PC-3 (cell line): ENCODE measurements at regions not wholly inside any gene's neighbourhood (a gene's known extent, or its start where the extent isn't known, plus 50 kb on each side); places are given as distances from the start of the nearest gene placed in this dataset.
"Not testable (repeated sequence)": the region's sequence is repeated elsewhere in the genome, so short reads cannot be mapped to it uniquely, and the experiment has no call there.

ENCODE experiments used
- ATAC-seq: fragments of 200-7000 bp; cut with Tn5 transposase; 2 replicates; pipeline ENCODE4 v1.9.1; 2020; ENCODE audit warnings: mild to moderate bottlenecking, moderate library complexity
- BruUV-seq: library from RNA; stranded (reverse); fragments of 400-500 nt; replicated peaks from 2 replicates; lab custom pipeline; 2021; lab: Mats Ljungman, UMichigan
- CTCF ChIA-PET: fragments of 300-600 bp; sonication (Branson Sonifier 250); formaldehyde crosslinking; loops from one replicate; lab custom pipeline; 2022; ENCODE audit warnings: antibody characterized with exemption; lab: Charles Lee
- POLR2A ChIA-PET: fragments of 300-600 bp; sonication (Branson Sonifier 250); formaldehyde crosslinking; loops from one replicate; lab custom pipeline; 2022; ENCODE audit warnings: antibody characterized with exemption; ENCODE audit not compliant: unreplicated experiment; lab: Charles Lee
- DNase-seq: peaks from one replicate; pipeline ENCODE4 v3.0.0-alpha.2; 2015
- H2AFZ ChIP-seq: fragments of 300-600 bp; sonication (generic); 2 replicates; pipeline ENCODE4 v1.6.0; 2016; ENCODE audit warnings: antibody characterized with exemption, low read length
- H3F3A ChIP-seq: fragments of 300-600 bp; sonication (generic); one replicate; pipeline ENCODE4 v1.6.0; 2017; ENCODE audit warnings: antibody characterized with exemption, low read length, control low read depth, mild to moderate bottlenecking; ENCODE audit not compliant: unreplicated experiment
- H3K27ac ChIP-seq: fragments of 300-600 bp; sonication (generic); 2 replicates; pipeline ENCODE4 v1.5.1; 2016; ENCODE audit warnings: mild to moderate bottlenecking, low read length
- H3K27me3 ChIP-seq: fragments of 300-600 bp; sonication (generic); 2 replicates; pipeline ENCODE4 v1.6.1; 2016; ENCODE audit warnings: low read length, mixed read lengths
- H3K36me3 ChIP-seq: fragments of 300-600 bp; sonication (generic); 2 replicates; pipeline ENCODE4 v1.6.1; 2016; ENCODE audit warnings: low read depth, mixed run types, low read length, mixed read lengths
- H3K4me1 ChIP-seq: fragments of 300-600 bp; sonication (generic); 2 replicates; pipeline ENCODE4 v1.5.1; 2016; ENCODE audit warnings: low read length; ENCODE audit not compliant: insufficient read depth
- H3K4me2 ChIP-seq: fragments of 300-600 bp; sonication (generic); 2 replicates; pipeline ENCODE4 v1.6.0; 2016; ENCODE audit warnings: low read length
- H3K4me3 ChIP-seq: fragments of 300-600 bp; sonication (generic); 2 replicates; pipeline ENCODE4 v1.5.1; 2016; ENCODE audit warnings: mild to moderate bottlenecking, low read length, mixed read lengths
- H3K79me2 ChIP-seq: fragments of 300-600 bp; sonication (generic); 2 replicates; pipeline ENCODE4 v1.6.1; 2017; ENCODE audit warnings: low read length, mixed read lengths
- H3K9ac ChIP-seq: fragments of 300-600 bp; sonication (generic); 2 replicates; pipeline ENCODE4 v1.6.0; 2016; ENCODE audit warnings: mild to moderate bottlenecking, low read length
- H3K9me2 ChIP-seq: fragments of 300-600 bp; sonication (generic); replicated peaks from 2 replicates; pipeline ENCODE4 v1.6.1; 2016; ENCODE audit warnings: mixed run types, low read length, mixed read lengths
- H3K9me3 ChIP-seq: fragments of 300-600 bp; sonication (generic); 2 replicates; pipeline ENCODE4 v1.6.1; 2016; ENCODE audit warnings: low read length, mixed read lengths
- H4K20me1 ChIP-seq: fragments of 300-600 bp; sonication (generic); 2 replicates; pipeline ENCODE4 v1.6.1; 2016; ENCODE audit warnings: low read length, mixed read lengths
- EZH2 ChIP-seq: fragments of 300-600 bp; sonication (generic); IDR thresholded peaks from one replicate; pipeline ENCODE4 v1.6.1; 2017; ENCODE audit warnings: antibody characterized with exemption, mild to moderate bottlenecking, low read length; ENCODE audit not compliant: unreplicated experiment
- EZH2phosphoT487 ChIP-seq: fragments of 300-600 bp; sonication (generic); IDR thresholded peaks from 2 replicates; pipeline ENCODE4 v1.6.1; 2018; ENCODE audit warnings: mild to moderate bottlenecking, antibody characterized with exemption, low read length, borderline replicate concordance
- intact Hi-C: fragments of 100-400 bp; cut with micrococcal nuclease; formaldehyde crosslinking; loops from 2 replicates; pipeline ENCODE4 v1.9.0; 2023
- TF ChIP-seq, protein P1 (sequence below): fragments of 300-600 bp; sonication (generic); conservative IDR thresholded peaks from 2 replicates; pipeline ENCODE4 v1.5.1; 2017; ENCODE audit warnings: antibody characterized with exemption, low read depth, mild to moderate bottlenecking, low read length

DNA sequence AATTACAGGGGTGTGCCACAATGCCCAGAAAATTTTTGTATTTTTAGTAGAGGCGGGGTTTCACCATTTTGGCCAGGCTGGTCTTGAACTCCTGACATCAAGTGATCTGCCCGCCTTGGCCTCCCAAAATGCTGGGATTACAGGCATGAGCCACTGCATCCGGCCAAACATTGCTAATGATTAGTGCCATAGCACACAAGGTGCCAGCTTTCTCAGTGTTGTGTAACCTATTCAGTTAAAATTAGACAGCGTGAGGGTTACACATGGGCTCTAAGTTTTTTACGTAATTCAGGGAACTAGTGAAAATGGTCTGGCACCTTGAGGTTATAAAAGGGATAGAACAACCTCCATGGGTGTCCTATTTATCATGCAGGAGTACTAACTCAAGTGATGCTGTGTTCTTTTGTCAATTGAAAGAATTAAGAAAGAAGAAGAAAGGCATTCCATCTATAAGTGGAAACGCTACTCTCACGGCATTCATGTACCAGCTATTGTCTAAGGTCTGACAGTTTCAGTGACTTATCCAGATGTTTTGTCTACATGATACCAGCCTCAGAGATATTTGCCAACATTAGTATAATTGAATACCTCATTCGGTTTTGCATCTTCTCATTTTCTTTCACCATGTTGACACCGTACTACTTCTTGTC is 84.7 kb downstream of the EOMES start:
- no TSS peak for BruUV-seq
- H3K4me2 ChIP-seq, result no peak overlapping the region
- no peaks in the 10 kb centered on the region for H3K4me1 ChIP-seq
- no peak overlapping the region for H3K4me3 ChIP-seq
- no peak for DNase-seq
- H3K9ac ChIP-seq, result no peak overlapping the region
- TF ChIP-seq, protein P1, sequence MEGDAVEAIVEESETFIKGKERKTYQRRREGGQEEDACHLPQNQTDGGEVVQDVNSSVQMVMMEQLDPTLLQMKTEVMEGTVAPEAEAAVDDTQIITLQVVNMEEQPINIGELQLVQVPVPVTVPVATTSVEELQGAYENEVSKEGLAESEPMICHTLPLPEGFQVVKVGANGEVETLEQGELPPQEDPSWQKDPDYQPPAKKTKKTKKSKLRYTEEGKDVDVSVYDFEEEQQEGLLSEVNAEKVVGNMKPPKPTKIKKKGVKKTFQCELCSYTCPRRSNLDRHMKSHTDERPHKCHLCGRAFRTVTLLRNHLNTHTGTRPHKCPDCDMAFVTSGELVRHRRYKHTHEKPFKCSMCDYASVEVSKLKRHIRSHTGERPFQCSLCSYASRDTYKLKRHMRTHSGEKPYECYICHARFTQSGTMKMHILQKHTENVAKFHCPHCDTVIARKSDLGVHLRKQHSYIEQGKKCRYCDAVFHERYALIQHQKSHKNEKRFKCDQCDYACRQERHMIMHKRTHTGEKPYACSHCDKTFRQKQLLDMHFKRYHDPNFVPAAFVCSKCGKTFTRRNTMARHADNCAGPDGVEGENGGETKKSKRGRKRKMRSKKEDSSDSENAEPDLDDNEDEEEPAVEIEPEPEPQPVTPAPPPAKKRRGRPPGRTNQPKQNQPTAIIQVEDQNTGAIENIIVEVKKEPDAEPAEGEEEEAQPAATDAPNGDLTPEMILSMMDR, result no peak
- TF ChIP-seq EZH2phosphoT487 (no peak), EZH2 (no peak)
- H4K20me1 ChIP-seq, result no peaks in the 10 kb centered on the region
- ATAC-seq, result no peak
- POLR2A ChIA-PET, result no interaction called here
- CTCF ChIA-PET, result no interaction called here
- intact Hi-C loops, result no loop called here
- no peaks in the 10 kb centered on the region for H3K27me3 ChIP-seq
- H2AFZ ChIP-seq, result no peak overlapping the region
- H3F3A ChIP-seq, result no peaks in the 10 kb centered on the region
- H3K36me3 ChIP-seq, result no peaks in the 10 kb centered on the region
- H3K79me2 ChIP-seq, result no peaks in the 10 kb centered on the region
- no peaks in the 10 kb centered on the region for H3K9me2 ChIP-seq
- H3K27ac ChIP-seq, result no peak overlapping the region
- H3K9me3 ChIP-seq, result no peaks in the 10 kb centered on the region

DNA sequence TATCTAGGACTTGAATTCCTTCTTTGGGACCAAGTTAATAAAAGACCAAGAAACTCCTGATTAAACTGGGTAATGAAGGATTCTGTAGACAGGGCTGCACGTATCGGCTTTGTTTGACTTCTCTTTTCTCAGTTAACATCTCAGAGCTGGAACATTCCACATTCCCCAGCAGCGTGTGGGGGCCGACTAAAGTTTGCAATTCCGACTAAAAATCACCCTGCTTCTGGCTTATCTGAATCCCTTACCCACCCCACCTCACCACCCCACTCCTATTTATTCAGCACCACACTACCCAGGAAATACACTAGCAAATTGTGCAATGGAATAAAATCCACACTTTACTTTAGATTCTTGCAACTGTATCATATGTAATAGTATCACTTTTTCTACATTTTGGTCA is 87.1 kb downstream of the EOMES start:
- H3K27me3 ChIP-seq, H3F3A ChIP-seq, DNase-seq, H3K4me3 ChIP-seq, H3K9ac ChIP-seq, BruUV-seq, H3K27ac ChIP-seq, H3K4me2 ChIP-seq, H3K9me3 ChIP-seq, ATAC-seq, H3K79me2 ChIP-seq, H3K9me2 ChIP-seq, H2AFZ ChIP-seq, intact Hi-C loops, CTCF ChIA-PET, H4K20me1 ChIP-seq, H3K36me3 ChIP-seq, POLR2A ChIA-PET: not testable (repeated sequence)
- H3K4me1 ChIP-seq, result peaks cover 13% of the 10 kb centered on the region

DNA sequence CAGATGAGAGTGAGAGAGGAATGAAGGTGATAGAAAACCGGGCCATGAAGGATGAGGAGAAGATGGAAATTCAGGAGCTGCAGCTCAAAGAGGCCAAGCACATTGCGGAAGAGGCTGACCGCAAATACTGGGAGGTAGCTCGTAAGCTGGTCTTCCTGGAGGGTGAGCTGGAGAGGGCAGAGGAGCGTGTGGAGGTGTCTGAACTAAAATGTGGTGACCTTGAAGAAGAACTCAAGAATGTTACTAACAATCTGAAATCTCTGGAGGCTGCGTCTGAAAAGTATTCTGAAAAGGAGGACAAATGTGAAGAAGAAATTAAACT is 88.9 kb downstream of the EOMES start:
- Histone ChIP-seq H3K27ac (peak overlapping the region; percentile 65), H3K4me2 (peak overlapping the region; percentile 80), H3K9me3 (no peaks in the 10 kb centered on the region), H3K4me3 (peak overlapping the region; percentile 67), H3F3A (no peaks in the 10 kb centered on the region), H3K4me1 (peaks cover 31% of the 10 kb centered on the region), H2AFZ (peak overlapping the region; percentile 72), H3K27me3 (no peaks in the 10 kb centered on the region), H3K36me3 (no peaks in the 10 kb centered on the region), H3K79me2 (no peaks in the 10 kb centered on the region), H3K9ac (peak overlapping the region; percentile 75), H3K9me2 (no peaks in the 10 kb centered on the region), H4K20me1 (no peaks in the 10 kb centered on the region)
- intact Hi-C loops, result no loop called here
- TF ChIP-seq, protein P1, result no peak
- TF ChIP-seq EZH2phosphoT487, result no peak
- no peak for TF ChIP-seq EZH2
- TSS peak; percentile 72 for BruUV-seq
- peak; percentile 34 for ATAC-seq
- POLR2A ChIA-PET, result no interaction called here
- peak; percentile 46 for DNase-seq
- CTCF ChIA-PET, result no interaction called here
